ENCODE measurements at regions not wholly inside any gene's neighbourhood (a gene's known extent, or its start where the extent isn't known, plus 50 kb on each side); places are given as distances from the start of the nearest gene placed in this dataset.

DNA sequence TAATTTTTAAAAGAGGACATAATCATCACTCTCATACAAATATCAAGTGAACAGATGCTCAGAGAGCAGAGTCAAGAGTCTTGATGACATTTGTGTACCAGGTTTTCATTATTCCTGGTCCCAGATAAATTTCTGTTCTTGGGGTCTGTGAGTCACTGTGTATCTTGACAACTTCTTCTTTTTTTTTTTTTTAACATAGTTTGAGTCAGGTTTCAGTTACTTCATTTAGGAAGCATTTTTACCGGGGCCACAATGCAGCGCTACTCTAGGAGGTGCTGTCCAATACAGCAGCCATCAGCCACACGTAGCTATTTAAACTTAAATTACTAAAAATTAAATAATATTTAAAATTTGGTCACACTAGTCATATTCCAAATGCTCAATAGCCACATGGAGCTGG lies 188.1 kb upstream of the SAMSN1 start (continued):
- TF ChIP-seq, protein P1, sequence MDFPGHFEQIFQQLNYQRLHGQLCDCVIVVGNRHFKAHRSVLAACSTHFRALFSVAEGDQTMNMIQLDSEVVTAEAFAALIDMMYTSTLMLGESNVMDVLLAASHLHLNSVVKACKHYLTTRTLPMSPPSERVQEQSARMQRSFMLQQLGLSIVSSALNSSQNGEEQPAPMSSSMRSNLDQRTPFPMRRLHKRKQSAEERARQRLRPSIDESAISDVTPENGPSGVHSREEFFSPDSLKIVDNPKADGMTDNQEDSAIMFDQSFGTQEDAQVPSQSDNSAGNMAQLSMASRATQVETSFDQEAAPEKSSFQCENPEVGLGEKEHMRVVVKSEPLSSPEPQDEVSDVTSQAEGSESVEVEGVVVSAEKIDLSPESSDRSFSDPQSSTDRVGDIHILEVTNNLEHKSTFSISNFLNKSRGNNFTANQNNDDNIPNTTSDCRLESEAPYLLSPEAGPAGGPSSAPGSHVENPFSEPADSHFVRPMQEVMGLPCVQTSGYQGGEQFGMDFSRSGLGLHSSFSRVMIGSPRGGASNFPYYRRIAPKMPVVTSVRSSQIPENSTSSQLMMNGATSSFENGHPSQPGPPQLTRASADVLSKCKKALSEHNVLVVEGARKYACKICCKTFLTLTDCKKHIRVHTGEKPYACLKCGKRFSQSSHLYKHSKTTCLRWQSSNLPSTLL (IDR thresholded peaks at IDR 0.05), result no peak
- TF ChIP-seq, protein P2, sequence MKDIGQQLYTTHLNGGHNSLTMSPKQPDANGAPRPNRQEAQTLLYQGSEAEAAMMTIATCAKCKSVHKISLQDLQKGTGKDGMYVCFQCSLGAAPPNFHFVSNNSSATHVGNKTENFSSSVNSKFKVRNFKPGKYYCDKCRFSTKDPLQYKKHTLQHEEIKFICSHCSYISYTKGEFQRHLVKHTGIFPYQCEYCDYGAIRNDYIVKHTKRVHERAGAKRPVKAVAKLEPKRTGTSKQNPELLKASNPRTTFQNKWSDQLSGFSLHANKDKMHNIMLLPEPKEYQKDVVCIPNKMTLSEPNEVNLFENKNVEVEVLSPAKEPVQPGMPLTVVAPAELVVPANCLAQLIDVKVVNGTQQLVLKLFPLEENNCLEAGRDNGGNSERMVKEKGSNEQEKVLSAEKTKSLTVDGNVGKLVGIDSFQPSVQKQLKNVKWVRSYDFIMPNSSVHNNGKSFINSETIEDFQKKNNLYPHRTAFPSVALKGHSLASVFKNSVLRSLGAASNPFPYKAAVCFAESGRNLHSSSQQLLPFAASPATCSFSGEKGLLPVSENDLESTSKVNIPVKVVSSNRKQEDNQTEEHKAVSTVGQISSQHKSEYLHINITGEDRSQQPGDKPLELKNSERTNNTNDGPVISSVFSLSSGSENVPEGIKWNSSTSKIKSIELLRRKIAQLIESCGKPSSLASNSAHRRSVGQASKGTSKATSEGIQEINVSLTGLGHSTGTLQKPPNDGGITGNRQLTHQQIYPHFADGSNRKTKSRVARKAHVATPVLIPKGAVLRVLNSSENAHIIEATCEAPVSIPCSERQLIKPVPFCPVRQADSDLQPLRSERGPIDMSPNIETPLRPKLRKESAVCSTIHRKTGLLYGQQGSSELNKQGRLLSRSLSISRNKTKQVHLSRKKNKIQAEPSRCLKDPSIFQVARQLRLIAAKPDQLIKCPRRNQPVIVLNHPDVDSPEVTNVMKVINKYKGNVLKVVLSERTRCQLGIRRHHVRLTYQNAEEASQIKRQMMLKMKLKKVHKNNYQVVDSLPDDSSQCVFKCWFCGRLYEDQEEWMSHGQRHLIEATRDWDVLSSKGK (CRISPR knock-in tag; IDR thresholded peaks at IDR 0.05), result no peak

DNA sequence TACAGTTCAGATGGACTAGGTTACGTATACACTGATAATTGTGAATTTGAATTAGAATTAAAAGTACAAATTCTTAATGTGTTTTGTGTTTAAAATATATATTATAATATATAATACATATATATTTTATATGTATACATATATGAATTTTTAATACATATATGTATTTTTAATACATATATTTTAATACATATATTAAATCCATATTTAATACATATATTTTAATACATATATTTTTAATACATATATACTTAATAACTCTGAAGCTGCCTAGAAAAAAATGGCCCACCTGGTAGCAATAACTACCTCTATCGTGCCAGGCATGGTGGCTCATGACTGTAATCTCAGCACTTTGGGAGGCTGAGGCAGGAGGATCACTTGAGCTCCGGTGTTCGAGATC lies 179.1 kb upstream of the SAMSN1 start:
- H3K27me3 ChIP-seq (ENCODE audit: control insufficient read depth in 2 of 2, insufficient read depth in 2 of 2, low read length in 2 of 2), result no peaks in the 10 kb centered on the region
- ATAC-seq (no peak), DNase-seq (ENCODE audit: extremely low read depth in 1 of 4, low spot score in 3 of 4) (no peak), FAIRE-seq (no peak)
- no peak overlapping the region for H3K27ac ChIP-seq (ENCODE audit: extremely low read depth, low read depth, low read length)
- CTCF ChIA-PET (ENCODE audit: low intra/inter-chr PET ratio), result no interaction called here
- TF ChIP-seq SMAD2 (IDR thresholded peaks at IDR 0.05; ENCODE audit: low read depth, low read length) (no peak), ZNF121 (CRISPR knock-in tag; conservative IDR thresholded peaks at IDR 0.05) (peak; percentile 76), RBM25 (IDR thresholded peaks at IDR 0.05; ENCODE audit: low read depth, low read length, severe bottlenecking) (peak; percentile 20)
- no peak overlapping the region for H3K4me3 ChIP-seq
- H4K20me1 ChIP-seq (replicated peaks; ENCODE audit: control insufficient read depth, insufficient read depth, low read length), result no peaks in the 10 kb centered on the region
- no peak overlapping the region for H3K4me2 ChIP-seq (ENCODE audit: insufficient read depth, low read length)
- H2AFZ ChIP-seq (ENCODE audit: low read depth, low read length), result no peak overlapping the region
- POLR2A ChIA-PET, result no interaction called here
- H3K9me1 ChIP-seq (ENCODE audit: control insufficient read depth, insufficient read depth, low read length), result no peaks in the 10 kb centered on the region
- intact Hi-C loops (cut with micrococcal nuclease), result no loop called here
- in situ Hi-C loops (cut with MboI), result loop anchor here (10.0 kb wide), 1 partner anchor 1290 kb away; no protein-coding TSS in a partner anchor
- no TSS peak for BruUV-seq (replicated peaks)
- H3K4me1 ChIP-seq (replicated peaks in 1 of 2; ENCODE audit: control insufficient read depth in 2 of 2, insufficient read depth in 2 of 2, low read length in 2 of 2), result no peaks in the 10 kb centered on the region; a peak in 1 of 5 replicates
- 98% methylated on average over 4 of the region's 4 CpGs for WGBS (ENCODE audit: insufficient coverage, low coverage, missing lambda C conversion rate)
- no peaks in the 10 kb centered on the region for H3K9me3 ChIP-seq (replicated peaks; ENCODE audit: control insufficient read depth, insufficient read depth, low read depth, low read length)
- no peaks in the 10 kb centered on the region for H3K79me2 ChIP-seq (ENCODE audit: control insufficient read depth, insufficient read depth, low read length)
- no peak overlapping the region for H3K9ac ChIP-seq (ENCODE audit: insufficient read depth in 1 of 2, low read depth in 2 of 2, low read length in 2 of 2)
- H3K36me3 ChIP-seq (ENCODE audit: control insufficient read depth, insufficient read depth, low read length), result no peaks in the 10 kb centered on the region

All from K562 (cell line).